ENCODE measurements at regions not wholly inside any gene's neighbourhood (a gene's known extent, or its start where the extent isn't known, plus 50 kb on each side); places are given as distances from the start of the nearest gene placed in this dataset.

DNA sequence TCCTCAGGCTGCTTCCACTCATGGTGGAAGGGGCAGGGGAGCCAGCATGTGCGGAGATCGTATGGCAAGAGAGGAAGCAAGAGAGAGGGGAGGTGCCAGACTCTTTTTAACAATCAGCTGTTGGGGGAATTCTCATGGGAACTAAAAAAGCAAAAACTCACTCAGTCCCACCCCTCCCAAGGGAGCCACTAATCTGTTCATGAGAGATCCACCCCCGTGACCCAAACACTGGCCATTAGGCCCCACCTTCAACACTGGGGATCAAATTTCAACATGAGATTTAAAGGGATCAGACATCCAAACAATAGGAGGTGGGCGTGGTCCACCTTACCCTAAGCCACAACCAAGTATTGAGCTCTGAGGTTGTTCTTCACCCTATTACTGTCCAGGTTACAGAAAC lies 375.1 kb downstream of the GRIN2B start:
- Histone ChIP-seq H3K4me1 (ENCODE audit: control insufficient read depth in 4 of 4, insufficient read depth in 4 of 4, low read length in 3 of 4) (peaks cover 0 to 9% (median 3%) of the 10 kb centered on the region in 4 donors), H3K9me3 (ENCODE audit: control insufficient read depth in 4 of 4, low read length in 3 of 4) (no peaks in the 10 kb centered on the region), H3K9ac (ENCODE audit: low read depth in 1 of 2, low read length in 2 of 2) (no peak overlapping the region), H3K27ac (ENCODE audit: low read depth in 1 of 2, low read length in 2 of 2) (no peak overlapping the region), H3K36me3 (ENCODE audit: control insufficient read depth in 4 of 4, insufficient read depth in 3 of 4, low read depth in 1 of 4, low read length in 3 of 4) (no peaks in the 10 kb centered on the region), H3K27me3 (ENCODE audit: control insufficient read depth in 4 of 4, insufficient read depth in 4 of 4, low read length in 3 of 4) (no peaks in the 10 kb centered on the region), H3K4me3 (ENCODE audit: low read depth in 1 of 3, low read length in 3 of 3) (no peak overlapping the region)
- TF ChIP-seq GABPA (IDR thresholded peaks at IDR 0.05 in 1 of 2, conservative IDR thresholded peaks at IDR 0.05 in 1 of 2): no peak
- no peak for TF ChIP-seq SP1 (IDR thresholded peaks at IDR 0.05)
- TF ChIP-seq FOXA1 (IDR thresholded peaks at IDR 0.05): no peak
- TF ChIP-seq HNF4A (conservative IDR thresholded peaks at IDR 0.05): no peak
- no peak for TF ChIP-seq RAD21 (IDR thresholded peaks at IDR 0.05)
- TF ChIP-seq, protein P1, sequence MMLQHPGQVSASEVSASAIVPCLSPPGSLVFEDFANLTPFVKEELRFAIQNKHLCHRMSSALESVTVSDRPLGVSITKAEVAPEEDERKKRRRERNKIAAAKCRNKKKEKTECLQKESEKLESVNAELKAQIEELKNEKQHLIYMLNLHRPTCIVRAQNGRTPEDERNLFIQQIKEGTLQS (IDR thresholded peaks at IDR 0.05): no peak
- TF ChIP-seq YY1 (IDR thresholded peaks at IDR 0.05): no peak
- no peak for TF ChIP-seq HNF4G (IDR thresholded peaks at IDR 0.05)
- TF ChIP-seq, protein P2, sequence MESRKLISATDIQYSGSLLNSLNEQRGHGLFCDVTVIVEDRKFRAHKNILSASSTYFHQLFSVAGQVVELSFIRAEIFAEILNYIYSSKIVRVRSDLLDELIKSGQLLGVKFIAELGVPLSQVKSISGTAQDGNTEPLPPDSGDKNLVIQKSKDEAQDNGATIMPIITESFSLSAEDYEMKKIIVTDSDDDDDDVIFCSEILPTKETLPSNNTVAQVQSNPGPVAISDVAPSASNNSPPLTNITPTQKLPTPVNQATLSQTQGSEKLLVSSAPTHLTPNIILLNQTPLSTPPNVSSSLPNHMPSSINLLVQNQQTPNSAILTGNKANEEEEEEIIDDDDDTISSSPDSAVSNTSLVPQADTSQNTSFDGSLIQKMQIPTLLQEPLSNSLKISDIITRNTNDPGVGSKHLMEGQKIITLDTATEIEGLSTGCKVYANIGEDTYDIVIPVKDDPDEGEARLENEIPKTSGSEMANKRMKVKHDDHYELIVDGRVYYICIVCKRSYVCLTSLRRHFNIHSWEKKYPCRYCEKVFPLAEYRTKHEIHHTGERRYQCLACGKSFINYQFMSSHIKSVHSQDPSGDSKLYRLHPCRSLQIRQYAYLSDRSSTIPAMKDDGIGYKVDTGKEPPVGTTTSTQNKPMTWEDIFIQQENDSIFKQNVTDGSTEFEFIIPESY (IDR thresholded peaks at IDR 0.05): no peak
- no peak for TF ChIP-seq NR2F2 (IDR thresholded peaks at IDR 0.05)
- no peak for TF ChIP-seq CTCF (IDR thresholded peaks at IDR 0.05; ENCODE audit: low read depth, low read length, missing input control)
- no peak for TF ChIP-seq FOXA2 (IDR thresholded peaks at IDR 0.05)
- TF ChIP-seq JUND (IDR thresholded peaks at IDR 0.05): no peak
- no peak for TF ChIP-seq RXRA (IDR thresholded peaks at IDR 0.05)
- no peak for TF ChIP-seq TAF1 (conservative IDR thresholded peaks at IDR 0.05)
- TF ChIP-seq EGR1 (IDR thresholded peaks at IDR 0.05; ENCODE audit: low read depth in 2 of 2): no peak
- no peak for TF ChIP-seq MAX (IDR thresholded peaks at IDR 0.05)
- TF ChIP-seq, protein P3, sequence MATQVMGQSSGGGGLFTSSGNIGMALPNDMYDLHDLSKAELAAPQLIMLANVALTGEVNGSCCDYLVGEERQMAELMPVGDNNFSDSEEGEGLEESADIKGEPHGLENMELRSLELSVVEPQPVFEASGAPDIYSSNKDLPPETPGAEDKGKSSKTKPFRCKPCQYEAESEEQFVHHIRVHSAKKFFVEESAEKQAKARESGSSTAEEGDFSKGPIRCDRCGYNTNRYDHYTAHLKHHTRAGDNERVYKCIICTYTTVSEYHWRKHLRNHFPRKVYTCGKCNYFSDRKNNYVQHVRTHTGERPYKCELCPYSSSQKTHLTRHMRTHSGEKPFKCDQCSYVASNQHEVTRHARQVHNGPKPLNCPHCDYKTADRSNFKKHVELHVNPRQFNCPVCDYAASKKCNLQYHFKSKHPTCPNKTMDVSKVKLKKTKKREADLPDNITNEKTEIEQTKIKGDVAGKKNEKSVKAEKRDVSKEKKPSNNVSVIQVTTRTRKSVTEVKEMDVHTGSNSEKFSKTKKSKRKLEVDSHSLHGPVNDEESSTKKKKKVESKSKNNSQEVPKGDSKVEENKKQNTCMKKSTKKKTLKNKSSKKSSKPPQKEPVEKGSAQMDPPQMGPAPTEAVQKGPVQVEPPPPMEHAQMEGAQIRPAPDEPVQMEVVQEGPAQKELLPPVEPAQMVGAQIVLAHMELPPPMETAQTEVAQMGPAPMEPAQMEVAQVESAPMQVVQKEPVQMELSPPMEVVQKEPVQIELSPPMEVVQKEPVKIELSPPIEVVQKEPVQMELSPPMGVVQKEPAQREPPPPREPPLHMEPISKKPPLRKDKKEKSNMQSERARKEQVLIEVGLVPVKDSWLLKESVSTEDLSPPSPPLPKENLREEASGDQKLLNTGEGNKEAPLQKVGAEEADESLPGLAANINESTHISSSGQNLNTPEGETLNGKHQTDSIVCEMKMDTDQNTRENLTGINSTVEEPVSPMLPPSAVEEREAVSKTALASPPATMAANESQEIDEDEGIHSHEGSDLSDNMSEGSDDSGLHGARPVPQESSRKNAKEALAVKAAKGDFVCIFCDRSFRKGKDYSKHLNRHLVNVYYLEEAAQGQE (IDR thresholded peaks at IDR 0.05): no peak
- 51% methylated on average over 4 of the region's 4 CpGs for WGBS
- no peak for DNase-seq (ENCODE audit: low spot score)

All from liver (tissue), 8 donors.